Panc1 (cell line): ENCODE measurements at regions not wholly inside any gene's neighbourhood (a gene's known extent, or its start where the extent isn't known, plus 50 kb on each side); places are given as distances from the start of the nearest gene placed in this dataset.

Experiments used
- ATAC-seq: fragments of 200-7000 bp; cut with Tn5 transposase; 2 replicates; pipeline ENCODE4 v1.9.1; 2020; ENCODE audit warnings: mild to moderate bottlenecking, moderate library complexity
- BruUV-seq: library from RNA; stranded (reverse); fragments of 400-500 nt; replicated peaks from 2 replicates; lab custom pipeline; 2021; lab: Mats Ljungman, UMichigan
- CTCF ChIA-PET: fragments of 300-600 bp; sonication (Branson Sonifier 250); formaldehyde crosslinking; loops from one replicate; lab custom pipeline; 2022; ENCODE audit warnings: antibody characterized with exemption; lab: Charles Lee
- POLR2A ChIA-PET: fragments of 300-600 bp; sonication (Branson Sonifier 250); formaldehyde crosslinking; loops from one replicate; lab custom pipeline; 2022; ENCODE audit warnings: antibody characterized with exemption; lab: Charles Lee
- DNase-seq: peaks from one replicate; pipeline ENCODE4 v3.0.0-alpha.2; 2010; ENCODE audit warnings: low read depth, low spot score
- H3K27ac ChIP-seq: 2 replicates; pipeline ENCODE4 v1.5.1; 2011; ENCODE audit warnings: mild to moderate bottlenecking, low read length, inconsistent platforms
- H3K27me3 ChIP-seq: fragments of 200-500 bp; sonication (Bioruptor generic); 2 replicates; pipeline ENCODE4 v1.6.0; 2014; ENCODE audit warnings: low read length, inconsistent platforms; ENCODE audit not compliant: control insufficient read depth, insufficient read depth
- H3K36me3 ChIP-seq: fragments of 200-500 bp; sonication (Bioruptor generic); 2 replicates; pipeline ENCODE4 v1.5.1; 2014; ENCODE audit warnings: inconsistent platforms, mild to moderate bottlenecking, low read length, moderate library complexity; ENCODE audit not compliant: control insufficient read depth, insufficient read depth
- H3K4me1 ChIP-seq: 2 replicates; pipeline ENCODE4 v1.5.1; 2011; ENCODE audit warnings: inconsistent platforms, mild to moderate bottlenecking, low read length, moderate library complexity; ENCODE audit not compliant: control insufficient read depth, insufficient read depth
- H3K4me3 ChIP-seq, 2 experiments: 2 replicates each; pipeline ENCODE4 v1.5.1; 2011 to 2012; ENCODE audit warnings: low read depth in 2 of 2, low read length in 2 of 2, mild to moderate bottlenecking in 2 of 2, inconsistent platforms in 1 of 2, moderate library complexity in 1 of 2
- H3K9me3 ChIP-seq: fragments of 200-500 bp; sonication (Bioruptor generic); 2 replicates; pipeline ENCODE4 v1.5.1; 2014; ENCODE audit warnings: low read depth, mild to moderate bottlenecking, inconsistent platforms, low read length, moderate library complexity; ENCODE audit not compliant: control insufficient read depth, insufficient read depth
- POLR2AphosphoS5 ChIP-seq: IDR thresholded peaks from 2 replicates; pipeline ENCODE4 v1.6.1; 2012; ENCODE audit warnings: mild to moderate bottlenecking, low read depth, low read length, moderate library complexity
- SIN3A ChIP-seq: IDR thresholded peaks from 2 replicates; pipeline ENCODE4 v1.6.1; 2012; ENCODE audit warnings: low read depth, mild to moderate bottlenecking, low read length, moderate library complexity, borderline replicate concordance; ENCODE audit not compliant: insufficient read depth
- TCF7L2 ChIP-seq: IDR thresholded peaks from 2 replicates; pipeline ENCODE4 v1.6.1; 2011; ENCODE audit warnings: mild to moderate bottlenecking, low read depth, low read length, inconsistent platforms
- in situ Hi-C: cut with HindIII; loops from 2 replicates; pipeline ENCODE4 v1.10.0; 2016; ENCODE audit warnings: low sequenced_read_pairs, low pct_unique_long_range_greater_than_20kb
- intact Hi-C: fragments of 100-400 bp; cut with micrococcal nuclease; formaldehyde crosslinking; loops from one replicate; pipeline ENCODE4 v1.10.0; 2022; ENCODE audit not compliant: unreplicated experiment
- TF ChIP-seq, protein P1 (sequence below): fragments of 450-650 bp; IDR thresholded peaks from 2 replicates; pipeline ENCODE4 v1.5.1; 2017; ENCODE audit warnings: mild to moderate bottlenecking
- TF ChIP-seq, protein P2 (sequence below), 2 experiments: IDR thresholded peaks; 2 replicates each; pipeline ENCODE4 v1.6.1; 2011 to 2012; ENCODE audit warnings: low read depth in 2 of 2, control low read depth in 1 of 2, low read length in 1 of 2, mild to moderate bottlenecking in 1 of 2, moderate library complexity in 1 of 2; ENCODE audit not compliant: insufficient read depth in 1 of 2

DNA sequence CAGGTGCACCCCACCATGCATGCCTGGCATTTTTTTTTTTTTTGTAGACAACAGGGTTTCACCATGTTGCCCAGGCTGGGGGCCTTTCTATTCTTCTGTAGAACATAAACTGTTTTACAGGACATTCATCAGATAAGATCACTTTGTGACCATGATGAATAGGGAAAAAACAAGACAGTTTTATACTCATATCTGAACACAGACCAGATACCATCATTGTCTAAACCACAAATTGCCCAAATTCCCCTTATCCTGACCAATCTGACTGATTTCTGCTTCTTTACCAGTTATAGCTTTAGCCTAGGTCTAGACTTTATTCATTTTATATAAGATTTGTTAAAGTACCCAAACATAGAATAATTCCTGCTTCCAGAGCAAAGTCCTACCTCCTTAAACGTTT lies 1699.3 kb upstream of the TMEFF2 start:
- ChIA-PET CTCF (no interaction called here), POLR2A (no interaction called here)
- intact Hi-C loops (no loop called here), in situ Hi-C loops (no loop called here)
- no peaks in the 10 kb centered on the region for H3K4me1 ChIP-seq
- ATAC-seq (no peak), DNase-seq (no peak)
- no peaks in the 10 kb centered on the region for H3K9me3 ChIP-seq
- no peak overlapping the region for H3K27ac ChIP-seq
- no TSS peak for BruUV-seq
- H3K27me3 ChIP-seq: no peaks in the 10 kb centered on the region
- TF ChIP-seq, protein P1, sequence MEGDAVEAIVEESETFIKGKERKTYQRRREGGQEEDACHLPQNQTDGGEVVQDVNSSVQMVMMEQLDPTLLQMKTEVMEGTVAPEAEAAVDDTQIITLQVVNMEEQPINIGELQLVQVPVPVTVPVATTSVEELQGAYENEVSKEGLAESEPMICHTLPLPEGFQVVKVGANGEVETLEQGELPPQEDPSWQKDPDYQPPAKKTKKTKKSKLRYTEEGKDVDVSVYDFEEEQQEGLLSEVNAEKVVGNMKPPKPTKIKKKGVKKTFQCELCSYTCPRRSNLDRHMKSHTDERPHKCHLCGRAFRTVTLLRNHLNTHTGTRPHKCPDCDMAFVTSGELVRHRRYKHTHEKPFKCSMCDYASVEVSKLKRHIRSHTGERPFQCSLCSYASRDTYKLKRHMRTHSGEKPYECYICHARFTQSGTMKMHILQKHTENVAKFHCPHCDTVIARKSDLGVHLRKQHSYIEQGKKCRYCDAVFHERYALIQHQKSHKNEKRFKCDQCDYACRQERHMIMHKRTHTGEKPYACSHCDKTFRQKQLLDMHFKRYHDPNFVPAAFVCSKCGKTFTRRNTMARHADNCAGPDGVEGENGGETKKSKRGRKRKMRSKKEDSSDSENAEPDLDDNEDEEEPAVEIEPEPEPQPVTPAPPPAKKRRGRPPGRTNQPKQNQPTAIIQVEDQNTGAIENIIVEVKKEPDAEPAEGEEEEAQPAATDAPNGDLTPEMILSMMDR: no peak
- TF ChIP-seq, protein P2, sequence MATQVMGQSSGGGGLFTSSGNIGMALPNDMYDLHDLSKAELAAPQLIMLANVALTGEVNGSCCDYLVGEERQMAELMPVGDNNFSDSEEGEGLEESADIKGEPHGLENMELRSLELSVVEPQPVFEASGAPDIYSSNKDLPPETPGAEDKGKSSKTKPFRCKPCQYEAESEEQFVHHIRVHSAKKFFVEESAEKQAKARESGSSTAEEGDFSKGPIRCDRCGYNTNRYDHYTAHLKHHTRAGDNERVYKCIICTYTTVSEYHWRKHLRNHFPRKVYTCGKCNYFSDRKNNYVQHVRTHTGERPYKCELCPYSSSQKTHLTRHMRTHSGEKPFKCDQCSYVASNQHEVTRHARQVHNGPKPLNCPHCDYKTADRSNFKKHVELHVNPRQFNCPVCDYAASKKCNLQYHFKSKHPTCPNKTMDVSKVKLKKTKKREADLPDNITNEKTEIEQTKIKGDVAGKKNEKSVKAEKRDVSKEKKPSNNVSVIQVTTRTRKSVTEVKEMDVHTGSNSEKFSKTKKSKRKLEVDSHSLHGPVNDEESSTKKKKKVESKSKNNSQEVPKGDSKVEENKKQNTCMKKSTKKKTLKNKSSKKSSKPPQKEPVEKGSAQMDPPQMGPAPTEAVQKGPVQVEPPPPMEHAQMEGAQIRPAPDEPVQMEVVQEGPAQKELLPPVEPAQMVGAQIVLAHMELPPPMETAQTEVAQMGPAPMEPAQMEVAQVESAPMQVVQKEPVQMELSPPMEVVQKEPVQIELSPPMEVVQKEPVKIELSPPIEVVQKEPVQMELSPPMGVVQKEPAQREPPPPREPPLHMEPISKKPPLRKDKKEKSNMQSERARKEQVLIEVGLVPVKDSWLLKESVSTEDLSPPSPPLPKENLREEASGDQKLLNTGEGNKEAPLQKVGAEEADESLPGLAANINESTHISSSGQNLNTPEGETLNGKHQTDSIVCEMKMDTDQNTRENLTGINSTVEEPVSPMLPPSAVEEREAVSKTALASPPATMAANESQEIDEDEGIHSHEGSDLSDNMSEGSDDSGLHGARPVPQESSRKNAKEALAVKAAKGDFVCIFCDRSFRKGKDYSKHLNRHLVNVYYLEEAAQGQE (IDR thresholded peaks at IDR 0.05; ENCODE audit: insufficient read depth in 1 of 2, low read depth in 2 of 2, low read length in 1 of 2): no peak
- no peak for TF ChIP-seq POLR2AphosphoS5
- TF ChIP-seq SIN3A: no peak
- no peak for TF ChIP-seq TCF7L2
- H3K36me3 ChIP-seq: no peaks in the 10 kb centered on the region
- H3K4me3 ChIP-seq: no peak overlapping the region

DNA sequence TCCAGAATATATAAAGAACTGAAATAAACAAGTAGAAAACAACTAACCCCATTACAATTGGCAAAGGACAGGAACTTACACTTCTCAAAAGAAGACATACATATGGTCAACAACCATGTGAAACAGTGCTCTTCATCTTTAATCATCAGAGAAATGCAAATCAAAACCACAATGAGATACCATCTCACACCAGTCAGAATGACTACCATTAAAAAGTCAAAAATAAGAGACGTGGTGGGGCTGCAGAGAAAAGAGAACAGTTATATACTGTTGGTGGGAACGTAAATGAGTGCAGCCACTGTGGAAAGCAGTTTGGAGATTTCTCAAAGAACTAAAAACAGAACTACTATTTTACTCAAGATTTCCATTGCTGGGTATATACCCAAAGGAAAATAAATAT lies 1696.3 kb upstream of the TMEFF2 start:
- Histone ChIP-seq H3K4me1 (no peaks in the 10 kb centered on the region), H3K27me3 (no peaks in the 10 kb centered on the region), H3K36me3 (no peaks in the 10 kb centered on the region), H3K9me3 (no peaks in the 10 kb centered on the region), H3K27ac (no peak overlapping the region), H3K4me3 (no peak overlapping the region)
- ATAC-seq (no peak), DNase-seq (no peak)
- CTCF ChIA-PET: no interaction called here
- BruUV-seq: no TSS peak
- POLR2A ChIA-PET: no interaction called here
- TF ChIP-seq, protein P1: no peak
- no peak for TF ChIP-seq TCF7L2
- TF ChIP-seq, protein P2 (IDR thresholded peaks at IDR 0.05; ENCODE audit: insufficient read depth in 1 of 2, low read depth in 2 of 2, low read length in 1 of 2): no peak
- no peak for TF ChIP-seq POLR2AphosphoS5
- no peak for TF ChIP-seq SIN3A
- in situ Hi-C loops (no loop called here), intact Hi-C loops (no loop called here)
